GM12874 (cell line): ENCODE measurements at regions not wholly inside any gene's neighbourhood (a gene's known extent, or its start where the extent isn't known, plus 50 kb on each side); places are given as distances from the start of the nearest gene placed in this dataset.

Experiments
- TF ChIP-seq, protein P1 (sequence below): IDR thresholded peaks from 2 replicates; pipeline ENCODE4 v1.5.1; 2011; ENCODE audit warnings: low read depth, mild to moderate bottlenecking, control low read depth, low read length, moderate library complexity; ENCODE audit not compliant: insufficient read depth

- TF ChIP-seq, protein P1, sequence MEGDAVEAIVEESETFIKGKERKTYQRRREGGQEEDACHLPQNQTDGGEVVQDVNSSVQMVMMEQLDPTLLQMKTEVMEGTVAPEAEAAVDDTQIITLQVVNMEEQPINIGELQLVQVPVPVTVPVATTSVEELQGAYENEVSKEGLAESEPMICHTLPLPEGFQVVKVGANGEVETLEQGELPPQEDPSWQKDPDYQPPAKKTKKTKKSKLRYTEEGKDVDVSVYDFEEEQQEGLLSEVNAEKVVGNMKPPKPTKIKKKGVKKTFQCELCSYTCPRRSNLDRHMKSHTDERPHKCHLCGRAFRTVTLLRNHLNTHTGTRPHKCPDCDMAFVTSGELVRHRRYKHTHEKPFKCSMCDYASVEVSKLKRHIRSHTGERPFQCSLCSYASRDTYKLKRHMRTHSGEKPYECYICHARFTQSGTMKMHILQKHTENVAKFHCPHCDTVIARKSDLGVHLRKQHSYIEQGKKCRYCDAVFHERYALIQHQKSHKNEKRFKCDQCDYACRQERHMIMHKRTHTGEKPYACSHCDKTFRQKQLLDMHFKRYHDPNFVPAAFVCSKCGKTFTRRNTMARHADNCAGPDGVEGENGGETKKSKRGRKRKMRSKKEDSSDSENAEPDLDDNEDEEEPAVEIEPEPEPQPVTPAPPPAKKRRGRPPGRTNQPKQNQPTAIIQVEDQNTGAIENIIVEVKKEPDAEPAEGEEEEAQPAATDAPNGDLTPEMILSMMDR: no peak
Observed at GRCh38 chr17:71428897-71429296, 691.9 kb upstream of the SOX9 start.

- TF ChIP-seq, protein P1: no peak
Observed at GRCh38 chr17:71430281-71430680, 690.5 kb upstream of the SOX9 start.

DNA sequence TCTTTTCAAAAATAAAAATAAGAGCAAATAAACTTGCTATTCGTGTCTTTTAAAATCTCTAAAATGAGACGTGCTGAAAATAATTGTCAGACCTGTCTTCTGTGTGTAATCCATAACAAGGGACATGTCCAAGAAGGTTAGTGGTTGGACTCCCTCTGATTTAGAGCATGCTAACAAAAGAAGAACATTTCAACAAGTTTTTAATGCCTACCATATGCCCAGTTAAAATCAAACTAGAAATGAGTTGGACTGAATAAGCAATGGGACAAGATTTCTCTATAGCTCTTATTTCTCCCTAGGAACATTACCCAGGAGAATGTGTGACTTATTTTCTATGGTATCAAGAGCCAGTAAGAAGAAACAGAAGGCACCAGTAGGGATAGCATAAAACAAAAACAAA is 689.7 kb upstream of the SOX9 start:
- TF ChIP-seq, protein P1: no peak

DNA sequence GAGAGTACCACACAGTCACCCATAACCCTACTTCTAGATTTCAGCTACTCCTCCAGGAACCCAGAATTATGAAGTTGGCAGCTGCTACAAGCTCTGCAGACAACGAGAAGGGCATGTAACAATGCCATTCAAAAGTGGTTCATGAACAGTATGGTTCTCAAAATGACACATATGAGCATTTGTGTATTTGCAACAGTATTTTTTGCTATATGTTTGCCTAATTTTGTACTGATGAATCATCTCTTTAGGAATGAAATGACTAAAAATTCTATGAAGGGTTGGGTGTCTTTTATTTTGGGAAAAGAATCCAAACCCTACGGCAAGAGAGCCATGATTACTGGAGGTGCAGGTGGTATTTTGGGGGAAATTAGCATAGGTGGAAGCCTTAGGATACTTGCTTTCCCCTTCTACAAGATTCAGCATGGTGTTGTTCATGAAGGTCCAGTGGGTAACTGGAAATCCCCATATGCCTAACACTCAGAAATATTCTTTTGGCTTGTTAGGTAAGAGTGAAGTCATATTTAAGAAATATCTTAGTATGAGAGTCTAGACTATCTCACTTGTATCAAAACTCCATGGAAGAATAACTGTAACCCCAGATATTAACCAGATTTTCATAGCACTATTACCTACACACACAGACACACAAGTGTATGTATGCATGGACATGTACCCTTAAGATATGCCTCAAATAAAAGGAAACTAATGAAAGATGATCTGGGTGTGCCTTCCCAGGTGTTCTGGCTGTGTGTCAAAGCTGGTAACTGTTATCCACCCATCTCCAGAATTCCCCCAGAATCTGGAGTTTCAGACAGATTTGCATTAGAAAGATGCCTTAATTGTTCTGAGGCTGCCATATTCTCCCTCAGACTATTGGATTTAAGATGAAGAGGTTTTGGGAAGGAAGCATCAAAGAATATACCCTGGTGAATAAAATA is 688.2 kb upstream of the SOX9 start:
- TF ChIP-seq, protein P1: no peak

DNA sequence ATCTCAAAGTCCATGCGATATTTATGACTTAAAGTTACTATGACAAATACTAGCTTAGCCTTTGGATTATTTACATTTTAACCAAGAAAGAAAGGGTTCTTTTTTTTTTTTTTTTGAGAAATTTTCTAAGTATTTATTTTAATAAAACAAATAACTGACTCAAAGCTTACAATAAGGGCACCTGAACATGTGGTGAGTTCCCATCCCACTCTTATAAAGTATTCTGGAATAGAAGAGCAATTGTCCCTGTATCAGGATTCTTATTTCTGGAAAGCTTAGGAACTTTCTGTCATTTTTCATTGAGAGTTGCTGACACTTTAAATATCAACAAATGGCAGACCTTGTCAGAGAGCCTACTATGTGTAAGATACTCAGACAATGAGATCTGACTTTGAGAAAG is 686.1 kb upstream of the SOX9 start:
- TF ChIP-seq, protein P1: no peak

- TF ChIP-seq, protein P1: no peak
Observed at GRCh38 chr17:71436479-71436878, 684.3 kb upstream of the SOX9 start.

DNA sequence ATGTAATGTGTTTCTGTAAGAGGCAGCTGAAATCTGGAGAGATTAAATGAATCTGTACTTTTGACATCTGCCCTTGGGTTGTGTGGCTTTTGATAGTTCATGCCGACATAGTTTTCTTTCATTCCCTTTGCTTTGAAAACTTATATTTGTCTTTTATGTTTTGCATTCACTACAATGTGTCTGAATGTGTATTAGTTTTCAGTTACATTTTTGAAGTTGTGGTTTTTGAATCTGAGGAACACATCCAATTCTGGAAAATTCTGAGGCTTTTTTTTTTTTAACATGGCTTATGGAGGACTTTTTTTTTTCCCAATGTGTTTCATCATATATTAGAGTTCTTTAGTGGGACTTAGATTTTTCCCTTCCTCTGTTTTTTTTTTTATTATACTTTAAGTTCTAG is 683.7 kb upstream of the SOX9 start:
- TF ChIP-seq, protein P1: no peak
